Tibial artery (tissue), 4 donors: ENCODE measurements at regions not wholly inside any gene's neighbourhood (a gene's known extent, or its start where the extent isn't known, plus 50 kb on each side); places are given as distances from the start of the nearest gene placed in this dataset.

Source experiments
- DNase-seq, 2 donors: peaks; one replicate each; pipeline ENCODE4 v3.0.0-alpha.2; 2019
- H3K27ac ChIP-seq, 2 donors: fragments of 200-600 bp; sonication (generic) in 1 of 2; 1 replicate in 1 of 2; 2 replicates in 1 of 2; pipeline ENCODE4 v1.5.1; 2018 to 2019; ENCODE audit warnings: mild to moderate bottlenecking in 1 of 2
- H3K27me3 ChIP-seq, 2 donors: fragments of 200-600 bp; sonication (generic) in 1 of 2; one replicate each; pipeline versions ENCODE4 v1.5.1 to v1.6.0; 2016 to 2019
- H3K36me3 ChIP-seq, 3 donors: fragments of 200-600 bp; sonication (generic) in 2 of 3; one replicate each; pipeline ENCODE4 v1.5.1; 2016 to 2019; ENCODE audit warnings: mild to moderate bottlenecking in 2 of 3
- H3K4me1 ChIP-seq, 4 donors: fragments of 200-600 bp; sonication (generic) in 2 of 4; 1 replicate in 3 of 4; 2 replicates in 1 of 4; pipeline ENCODE4 v1.5.1; 2016 to 2019
- H3K4me3 ChIP-seq, 2 donors: fragments of 200-600 bp; sonication (generic) in 1 of 2; 1 replicate in 1 of 2; 2 replicates in 1 of 2; pipeline ENCODE4 v1.5.1; 2018 to 2019; ENCODE audit warnings: mild to moderate bottlenecking in 2 of 2
- H3K9me3 ChIP-seq, 3 donors: fragments of 200-600 bp; sonication (generic) in 1 of 3; one replicate each; pipeline ENCODE4 v1.5.1; 2016 to 2019
- intact Hi-C: fragments of 100-400 bp; cut with DNase I; formaldehyde crosslinking; loops from one replicate; pipeline ENCODE4 v1.15.0; 2023; ENCODE audit warnings: low total_unique reads
- TF ChIP-seq, protein P1 (sequence below), 2 experiments: fragments of 200-600 bp in 1 of 2; fragments of 450-650 bp in 1 of 2; IDR thresholded peaks; one replicate each; pipeline ENCODE4 v1.5.1; 2017 to 2019; ENCODE audit warnings: antibody characterized with exemption in 2 of 2, mild to moderate bottlenecking in 1 of 2, moderate library complexity in 1 of 2

DNA sequence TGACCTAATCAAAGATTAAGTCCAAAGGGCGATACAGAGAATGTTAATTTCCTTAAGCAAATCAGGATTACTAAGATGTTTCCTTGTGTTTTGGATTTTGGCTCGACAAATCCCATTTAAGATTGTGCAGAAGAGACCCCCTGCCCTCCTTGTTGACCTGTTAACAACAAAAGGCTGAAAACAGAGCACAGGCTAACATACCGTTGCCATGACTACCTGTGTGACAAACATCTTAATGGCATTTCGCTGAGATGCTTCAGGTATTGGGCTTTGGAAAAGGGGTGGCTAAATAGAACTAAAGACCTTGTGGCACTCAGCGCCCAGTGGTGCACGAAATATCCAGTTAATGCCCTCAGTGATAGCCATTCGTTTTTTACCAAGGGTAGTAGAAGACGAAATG lies 1532.3 kb upstream of the TMEM132C start:
- no peak for DNase-seq
- Histone ChIP-seq H3K27ac (no peak overlapping the region), H3K27me3 (no peaks in the 10 kb centered on the region), H3K36me3 (no peaks in the 10 kb centered on the region), H3K4me1 (no peaks in the 10 kb centered on the region), H3K4me3 (no peak overlapping the region), H3K9me3 (no peaks in the 10 kb centered on the region)
- TF ChIP-seq, protein P1, sequence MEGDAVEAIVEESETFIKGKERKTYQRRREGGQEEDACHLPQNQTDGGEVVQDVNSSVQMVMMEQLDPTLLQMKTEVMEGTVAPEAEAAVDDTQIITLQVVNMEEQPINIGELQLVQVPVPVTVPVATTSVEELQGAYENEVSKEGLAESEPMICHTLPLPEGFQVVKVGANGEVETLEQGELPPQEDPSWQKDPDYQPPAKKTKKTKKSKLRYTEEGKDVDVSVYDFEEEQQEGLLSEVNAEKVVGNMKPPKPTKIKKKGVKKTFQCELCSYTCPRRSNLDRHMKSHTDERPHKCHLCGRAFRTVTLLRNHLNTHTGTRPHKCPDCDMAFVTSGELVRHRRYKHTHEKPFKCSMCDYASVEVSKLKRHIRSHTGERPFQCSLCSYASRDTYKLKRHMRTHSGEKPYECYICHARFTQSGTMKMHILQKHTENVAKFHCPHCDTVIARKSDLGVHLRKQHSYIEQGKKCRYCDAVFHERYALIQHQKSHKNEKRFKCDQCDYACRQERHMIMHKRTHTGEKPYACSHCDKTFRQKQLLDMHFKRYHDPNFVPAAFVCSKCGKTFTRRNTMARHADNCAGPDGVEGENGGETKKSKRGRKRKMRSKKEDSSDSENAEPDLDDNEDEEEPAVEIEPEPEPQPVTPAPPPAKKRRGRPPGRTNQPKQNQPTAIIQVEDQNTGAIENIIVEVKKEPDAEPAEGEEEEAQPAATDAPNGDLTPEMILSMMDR (IDR thresholded peaks at IDR 0.05) = no peak
- intact Hi-C loops = no loop called here

DNA sequence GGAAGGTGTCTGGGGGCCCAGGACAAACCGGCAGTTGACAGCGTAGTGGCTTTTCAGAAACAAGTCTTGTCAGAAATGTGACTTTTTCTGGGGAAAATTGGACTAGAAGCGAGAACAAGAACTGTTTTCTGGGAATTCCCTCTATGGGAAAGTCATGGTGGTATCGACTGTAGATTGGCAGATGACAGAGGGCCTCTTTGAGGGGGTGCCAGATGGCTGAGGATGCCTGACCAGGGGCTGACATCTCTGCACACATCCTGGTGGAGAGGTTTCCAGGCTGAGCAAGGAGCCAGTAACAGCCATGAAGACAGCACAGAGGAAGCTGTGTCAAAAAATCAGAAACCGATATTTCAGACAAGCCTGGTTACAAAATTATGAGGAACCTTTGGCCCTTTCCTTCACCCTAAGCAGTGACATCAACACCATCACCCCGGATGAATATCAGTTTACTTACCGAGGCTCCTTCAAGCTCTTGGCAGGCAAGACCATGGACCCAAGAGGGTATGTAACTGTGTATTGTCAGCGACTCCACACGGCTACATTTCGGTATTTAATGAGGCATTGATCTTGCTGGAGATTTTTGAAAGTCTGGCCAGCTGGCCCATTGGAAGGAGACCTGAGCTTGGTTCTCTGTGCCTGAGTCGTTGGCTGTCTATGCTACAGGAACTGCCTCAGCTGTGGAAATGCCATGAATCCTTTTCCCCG lies 1525.3 kb upstream of the TMEM132C start:
- Histone ChIP-seq H3K9me3 (no peaks in the 10 kb centered on the region), H3K27ac (no peak overlapping the region), H3K4me3 (no peak overlapping the region), H3K4me1 (no peaks in the 10 kb centered on the region), H3K27me3 (no peaks in the 10 kb centered on the region), H3K36me3 (no peaks in the 10 kb centered on the region)
- DNase-seq = no peak
- TF ChIP-seq, protein P1 (IDR thresholded peaks at IDR 0.05) = no peak
- intact Hi-C loops = no loop called here

DNA sequence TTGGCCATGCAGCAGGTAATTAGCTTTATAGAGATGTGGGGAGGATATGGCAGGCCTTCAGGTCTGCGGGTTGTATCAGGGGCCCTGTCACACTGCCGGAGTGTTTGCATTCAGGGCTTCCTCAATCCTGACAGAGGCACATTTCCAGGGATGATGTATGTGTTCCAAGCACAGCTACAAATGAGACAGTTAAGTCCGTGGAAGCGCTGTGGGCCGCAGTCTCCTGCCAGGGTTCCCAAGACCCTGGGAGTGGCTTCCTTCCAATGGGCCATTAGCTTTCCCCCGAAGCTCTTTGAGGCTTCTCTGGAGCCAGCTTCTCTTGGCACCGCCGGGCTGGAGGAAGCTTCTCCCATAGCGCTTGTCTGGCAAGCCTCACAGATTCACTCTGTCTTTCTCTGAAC lies 1524.7 kb upstream of the TMEM132C start:
- no peak overlapping the region for H3K27ac ChIP-seq
- H3K4me3 ChIP-seq = no peak overlapping the region
- no peak for DNase-seq
- H3K9me3 ChIP-seq = no peaks in the 10 kb centered on the region
- H3K27me3 ChIP-seq = no peaks in the 10 kb centered on the region
- no peaks in the 10 kb centered on the region for H3K4me1 ChIP-seq
- intact Hi-C loops = no loop called here
- H3K36me3 ChIP-seq = no peaks in the 10 kb centered on the region
- TF ChIP-seq, protein P1 (IDR thresholded peaks at IDR 0.05) = no peak

DNA sequence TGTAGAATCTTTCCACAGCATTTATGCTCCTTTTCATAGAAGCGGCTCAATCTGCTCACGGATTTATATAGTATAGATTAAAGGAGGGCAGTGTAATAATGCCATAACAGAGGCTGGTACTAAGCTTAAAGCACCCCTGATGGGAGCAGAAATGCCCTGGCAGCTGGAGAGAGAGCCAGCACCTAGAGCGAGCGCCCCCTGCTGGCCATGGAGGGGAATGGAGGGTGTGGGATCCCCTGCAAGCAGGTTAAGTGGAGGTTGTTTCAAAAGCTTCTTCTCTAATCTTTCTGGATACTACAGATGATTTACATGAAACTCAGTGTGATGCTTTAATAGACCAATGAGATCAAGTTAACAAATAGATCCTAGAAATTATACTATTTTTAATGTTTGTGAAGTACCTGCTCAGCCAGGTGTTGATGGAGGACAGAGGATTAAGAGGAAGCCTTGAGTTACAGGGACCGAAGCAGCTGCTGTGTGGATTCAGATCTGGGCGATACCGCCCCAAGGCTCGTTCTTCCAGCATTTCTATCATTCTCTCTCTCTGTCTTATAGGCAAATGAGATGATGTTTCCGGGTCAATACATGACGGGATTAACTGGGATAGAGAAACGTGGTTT lies 1519.3 kb upstream of the TMEM132C start:
- DNase-seq = no peak
- TF ChIP-seq, protein P1 (IDR thresholded peaks at IDR 0.05) = peak; percentile 57 to 76
- H3K27me3 ChIP-seq = no peaks in the 10 kb centered on the region
- intact Hi-C loops = no loop called here
- no peak overlapping the region for H3K4me3 ChIP-seq
- no peaks in the 10 kb centered on the region for H3K36me3 ChIP-seq
- no peaks in the 10 kb centered on the region for H3K9me3 ChIP-seq
- H3K4me1 ChIP-seq = no peaks in the 10 kb centered on the region
- no peak overlapping the region for H3K27ac ChIP-seq

DNA sequence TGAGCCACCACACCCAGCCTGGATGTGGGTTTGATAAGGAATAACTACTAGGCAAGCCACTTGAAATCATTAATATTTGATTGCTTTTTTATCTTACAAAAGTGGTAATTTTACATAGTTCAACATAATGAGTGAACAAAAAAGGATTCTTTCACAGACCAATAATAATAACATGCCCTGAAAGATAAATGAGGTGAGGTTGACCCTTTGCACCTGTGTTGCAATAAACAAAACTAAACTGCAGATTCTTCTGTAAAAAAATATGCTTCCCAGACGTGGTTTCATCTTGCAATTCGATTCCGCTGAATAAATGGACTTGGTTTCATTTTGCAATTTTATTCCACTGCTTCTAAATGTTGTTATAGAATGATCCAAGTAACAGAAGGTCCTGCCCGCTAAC lies 1514.9 kb upstream of the TMEM132C start:
- TF ChIP-seq, protein P1 (IDR thresholded peaks at IDR 0.05) = no peak
- H3K4me3 ChIP-seq = no peak overlapping the region
- H3K36me3 ChIP-seq = no peaks in the 10 kb centered on the region
- H3K27ac ChIP-seq = no peak overlapping the region
- no peaks in the 10 kb centered on the region for H3K9me3 ChIP-seq
- H3K4me1 ChIP-seq = no peaks in the 10 kb centered on the region
- H3K27me3 ChIP-seq = no peaks in the 10 kb centered on the region
- no peak for DNase-seq
- intact Hi-C loops = no loop called here
